GM12872 (cell line): ENCODE measurements at regions not wholly inside any gene's neighbourhood (a gene's known extent, or its start where the extent isn't known, plus 50 kb on each side); places are given as distances from the start of the nearest gene placed in this dataset.

ENCODE experiments used
- TF ChIP-seq, protein P1 (sequence below): IDR thresholded peaks from 3 replicates; pipeline ENCODE4 v1.5.1; 2011; ENCODE audit warnings: low read depth, mild to moderate bottlenecking, low read length, moderate library complexity; ENCODE audit not compliant: insufficient read depth

- TF ChIP-seq, protein P1, sequence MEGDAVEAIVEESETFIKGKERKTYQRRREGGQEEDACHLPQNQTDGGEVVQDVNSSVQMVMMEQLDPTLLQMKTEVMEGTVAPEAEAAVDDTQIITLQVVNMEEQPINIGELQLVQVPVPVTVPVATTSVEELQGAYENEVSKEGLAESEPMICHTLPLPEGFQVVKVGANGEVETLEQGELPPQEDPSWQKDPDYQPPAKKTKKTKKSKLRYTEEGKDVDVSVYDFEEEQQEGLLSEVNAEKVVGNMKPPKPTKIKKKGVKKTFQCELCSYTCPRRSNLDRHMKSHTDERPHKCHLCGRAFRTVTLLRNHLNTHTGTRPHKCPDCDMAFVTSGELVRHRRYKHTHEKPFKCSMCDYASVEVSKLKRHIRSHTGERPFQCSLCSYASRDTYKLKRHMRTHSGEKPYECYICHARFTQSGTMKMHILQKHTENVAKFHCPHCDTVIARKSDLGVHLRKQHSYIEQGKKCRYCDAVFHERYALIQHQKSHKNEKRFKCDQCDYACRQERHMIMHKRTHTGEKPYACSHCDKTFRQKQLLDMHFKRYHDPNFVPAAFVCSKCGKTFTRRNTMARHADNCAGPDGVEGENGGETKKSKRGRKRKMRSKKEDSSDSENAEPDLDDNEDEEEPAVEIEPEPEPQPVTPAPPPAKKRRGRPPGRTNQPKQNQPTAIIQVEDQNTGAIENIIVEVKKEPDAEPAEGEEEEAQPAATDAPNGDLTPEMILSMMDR = no peak
Measured at GRCh38 chr10:120172356-120172755, 279.8 kb downstream of the SEC23IP start.

GRCh38 chr10:120174491-120174890 is 282.0 kb downstream of the SEC23IP start:
- TF ChIP-seq, protein P1 = no peak

DNA sequence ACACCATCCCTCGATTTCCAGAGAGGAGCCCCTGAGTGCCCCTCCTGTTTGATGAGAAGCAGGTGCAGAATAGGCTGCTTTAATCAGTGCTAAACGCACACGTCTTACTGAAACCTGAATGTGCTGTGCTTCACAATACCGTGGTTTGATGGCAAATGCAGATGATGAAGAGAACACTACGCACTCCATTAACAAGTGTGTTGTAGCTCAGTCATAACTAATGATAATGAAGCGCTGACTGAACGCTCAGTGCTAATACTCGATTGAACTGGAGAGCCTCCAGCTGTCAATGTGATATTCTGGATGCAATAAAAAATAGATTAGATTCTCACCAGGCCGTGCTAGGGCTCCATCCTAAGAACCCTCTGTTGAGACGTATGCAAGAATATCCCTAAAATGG is 279.7 kb upstream of the PLPP4 start:
- TF ChIP-seq, protein P1 = no peak

DNA sequence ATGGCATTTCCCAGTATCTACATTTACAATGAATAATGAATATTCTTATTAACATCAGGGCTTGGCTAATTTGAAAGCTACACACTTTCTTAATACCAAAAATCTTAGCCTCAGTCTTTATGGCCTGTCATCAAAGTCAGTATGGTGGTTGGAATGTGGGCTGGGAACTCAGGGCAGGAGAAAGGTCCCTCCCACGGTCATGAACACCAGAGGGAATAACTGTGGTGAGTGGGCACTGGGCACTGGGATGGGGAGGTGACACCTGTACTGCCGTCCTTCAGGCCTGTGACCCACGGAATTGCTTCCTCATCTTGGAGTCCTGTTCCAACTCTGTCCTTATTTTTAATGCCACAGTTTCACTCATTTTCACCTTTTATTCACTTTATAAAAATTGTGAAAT is 276.9 kb upstream of the PLPP4 start:
- TF ChIP-seq, protein P1 = no peak

DNA sequence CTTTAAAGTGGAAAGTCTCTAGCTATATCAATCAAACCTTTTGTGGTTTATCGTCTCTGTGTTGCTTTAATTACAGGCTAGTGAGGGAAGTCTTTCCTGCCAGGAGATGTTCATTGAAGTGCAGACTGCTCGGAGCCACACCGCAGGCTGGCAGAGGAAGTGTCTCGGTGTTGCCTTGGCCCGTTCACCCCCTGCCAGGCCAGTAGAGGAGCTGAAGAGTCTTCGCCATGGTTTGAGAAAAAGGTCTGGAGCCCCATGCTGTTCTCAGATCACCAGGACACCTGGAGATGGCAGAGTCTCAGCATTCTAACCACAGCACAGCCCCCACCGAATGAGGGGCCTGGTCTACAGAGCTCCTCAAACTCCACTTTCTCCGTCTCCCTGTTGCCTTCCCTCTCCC is 275.9 kb upstream of the PLPP4 start:
- TF ChIP-seq, protein P1 = no peak

- TF ChIP-seq, protein P1 = no peak
Measured at GRCh38 chr10:120182431-120182830, 274.6 kb upstream of the PLPP4 start.

DNA sequence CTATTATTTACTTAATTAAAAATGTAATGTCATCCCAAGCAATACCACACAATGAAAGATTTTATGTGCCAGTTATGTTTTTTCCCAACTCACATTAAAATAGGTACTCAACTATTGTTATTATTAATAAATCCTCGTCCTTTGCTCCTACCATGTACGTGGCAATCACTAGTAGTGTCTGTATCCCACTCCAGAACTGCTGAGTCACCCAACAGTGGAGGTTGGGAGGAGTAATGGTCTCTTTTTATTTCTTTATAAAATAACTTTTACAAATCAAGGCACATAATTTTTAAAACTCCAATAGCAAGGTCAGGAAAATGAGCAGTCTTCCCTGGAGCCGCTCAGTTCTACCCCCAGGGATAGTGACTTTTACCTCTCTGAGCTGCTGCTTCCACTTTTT is 273.5 kb upstream of the PLPP4 start:
- TF ChIP-seq, protein P1 = no peak

- TF ChIP-seq, protein P1 = no peak
Measured at GRCh38 chr10:120184547-120185337, 272.3 kb upstream of the PLPP4 start.
